Panc1 (cell line): ENCODE measurements at regions not wholly inside any gene's neighbourhood (a gene's known extent, or its start where the extent isn't known, plus 50 kb on each side); places are given as distances from the start of the nearest gene placed in this dataset.

ENCODE experiments used
- ATAC-seq: fragments of 200-7000 bp; cut with Tn5 transposase; 2 replicates; pipeline ENCODE4 v1.9.1; 2020; ENCODE audit warnings: mild to moderate bottlenecking, moderate library complexity
- BruUV-seq: library from RNA; stranded (reverse); fragments of 400-500 nt; replicated peaks from 2 replicates; lab custom pipeline; 2021; lab: Mats Ljungman, UMichigan
- CTCF ChIA-PET: fragments of 300-600 bp; sonication (Branson Sonifier 250); formaldehyde crosslinking; loops from one replicate; lab custom pipeline; 2022; ENCODE audit warnings: antibody characterized with exemption; lab: Charles Lee
- POLR2A ChIA-PET: fragments of 300-600 bp; sonication (Branson Sonifier 250); formaldehyde crosslinking; loops from one replicate; lab custom pipeline; 2022; ENCODE audit warnings: antibody characterized with exemption; lab: Charles Lee
- DNase-seq: peaks from one replicate; pipeline ENCODE4 v3.0.0-alpha.2; 2010; ENCODE audit warnings: low read depth, low spot score
- H3K27ac ChIP-seq: 2 replicates; pipeline ENCODE4 v1.5.1; 2011; ENCODE audit warnings: mild to moderate bottlenecking, low read length, inconsistent platforms
- H3K27me3 ChIP-seq: fragments of 200-500 bp; sonication (Bioruptor generic); 2 replicates; pipeline ENCODE4 v1.6.0; 2014; ENCODE audit warnings: low read length, inconsistent platforms; ENCODE audit not compliant: control insufficient read depth, insufficient read depth
- H3K36me3 ChIP-seq: fragments of 200-500 bp; sonication (Bioruptor generic); 2 replicates; pipeline ENCODE4 v1.5.1; 2014; ENCODE audit warnings: inconsistent platforms, mild to moderate bottlenecking, low read length, moderate library complexity; ENCODE audit not compliant: control insufficient read depth, insufficient read depth
- H3K4me1 ChIP-seq: 2 replicates; pipeline ENCODE4 v1.5.1; 2011; ENCODE audit warnings: inconsistent platforms, mild to moderate bottlenecking, low read length, moderate library complexity; ENCODE audit not compliant: control insufficient read depth, insufficient read depth
- H3K4me3 ChIP-seq, 2 experiments: 2 replicates each; pipeline ENCODE4 v1.5.1; 2011 to 2012; ENCODE audit warnings: low read depth in 2 of 2, low read length in 2 of 2, mild to moderate bottlenecking in 2 of 2, inconsistent platforms in 1 of 2, moderate library complexity in 1 of 2
- H3K9me3 ChIP-seq: fragments of 200-500 bp; sonication (Bioruptor generic); 2 replicates; pipeline ENCODE4 v1.5.1; 2014; ENCODE audit warnings: low read depth, mild to moderate bottlenecking, inconsistent platforms, low read length, moderate library complexity; ENCODE audit not compliant: control insufficient read depth, insufficient read depth
- POLR2AphosphoS5 ChIP-seq: IDR thresholded peaks from 2 replicates; pipeline ENCODE4 v1.6.1; 2012; ENCODE audit warnings: mild to moderate bottlenecking, low read depth, low read length, moderate library complexity
- SIN3A ChIP-seq: IDR thresholded peaks from 2 replicates; pipeline ENCODE4 v1.6.1; 2012; ENCODE audit warnings: low read depth, mild to moderate bottlenecking, low read length, moderate library complexity, borderline replicate concordance; ENCODE audit not compliant: insufficient read depth
- TCF7L2 ChIP-seq: IDR thresholded peaks from 2 replicates; pipeline ENCODE4 v1.6.1; 2011; ENCODE audit warnings: mild to moderate bottlenecking, low read depth, low read length, inconsistent platforms
- in situ Hi-C: cut with HindIII; loops from 2 replicates; pipeline ENCODE4 v1.10.0; 2016; ENCODE audit warnings: low sequenced_read_pairs, low pct_unique_long_range_greater_than_20kb
- intact Hi-C: fragments of 100-400 bp; cut with micrococcal nuclease; formaldehyde crosslinking; loops from one replicate; pipeline ENCODE4 v1.10.0; 2022; ENCODE audit not compliant: unreplicated experiment
- TF ChIP-seq, protein P1 (sequence below), 2 experiments: IDR thresholded peaks; 2 replicates each; pipeline ENCODE4 v1.6.1; 2011 to 2012; ENCODE audit warnings: low read depth in 2 of 2, control low read depth in 1 of 2, low read length in 1 of 2, mild to moderate bottlenecking in 1 of 2, moderate library complexity in 1 of 2; ENCODE audit not compliant: insufficient read depth in 1 of 2
- TF ChIP-seq, protein P2 (sequence below): fragments of 450-650 bp; IDR thresholded peaks from 2 replicates; pipeline ENCODE4 v1.5.1; 2017; ENCODE audit warnings: mild to moderate bottlenecking

DNA sequence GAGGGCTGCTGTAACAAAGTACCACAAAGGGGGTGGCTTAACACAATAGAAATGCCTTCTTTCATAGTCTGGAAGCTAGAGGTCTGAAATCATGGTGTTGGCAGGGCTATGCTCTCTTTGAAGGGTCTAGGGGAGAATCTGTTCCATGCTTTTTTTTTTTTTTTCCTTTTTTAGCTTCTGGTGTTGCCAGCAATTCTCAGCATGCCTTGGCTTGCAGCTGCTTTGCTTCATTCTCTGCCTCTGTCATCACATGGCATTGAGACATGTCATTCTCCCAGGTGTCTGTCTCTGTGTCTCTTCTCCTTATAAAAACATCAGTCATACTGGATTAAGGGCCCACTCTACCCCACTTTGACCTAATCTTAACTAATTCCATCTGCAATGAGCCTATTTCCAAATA lies 78.6 kb upstream of the BOD1L1 start:
- no peaks in the 10 kb centered on the region for H3K36me3 ChIP-seq
- H3K9me3 ChIP-seq = no peaks in the 10 kb centered on the region
- no TSS peak for BruUV-seq
- H3K4me1 ChIP-seq = no peaks in the 10 kb centered on the region
- no peak for ATAC-seq
- TF ChIP-seq, protein P1, sequence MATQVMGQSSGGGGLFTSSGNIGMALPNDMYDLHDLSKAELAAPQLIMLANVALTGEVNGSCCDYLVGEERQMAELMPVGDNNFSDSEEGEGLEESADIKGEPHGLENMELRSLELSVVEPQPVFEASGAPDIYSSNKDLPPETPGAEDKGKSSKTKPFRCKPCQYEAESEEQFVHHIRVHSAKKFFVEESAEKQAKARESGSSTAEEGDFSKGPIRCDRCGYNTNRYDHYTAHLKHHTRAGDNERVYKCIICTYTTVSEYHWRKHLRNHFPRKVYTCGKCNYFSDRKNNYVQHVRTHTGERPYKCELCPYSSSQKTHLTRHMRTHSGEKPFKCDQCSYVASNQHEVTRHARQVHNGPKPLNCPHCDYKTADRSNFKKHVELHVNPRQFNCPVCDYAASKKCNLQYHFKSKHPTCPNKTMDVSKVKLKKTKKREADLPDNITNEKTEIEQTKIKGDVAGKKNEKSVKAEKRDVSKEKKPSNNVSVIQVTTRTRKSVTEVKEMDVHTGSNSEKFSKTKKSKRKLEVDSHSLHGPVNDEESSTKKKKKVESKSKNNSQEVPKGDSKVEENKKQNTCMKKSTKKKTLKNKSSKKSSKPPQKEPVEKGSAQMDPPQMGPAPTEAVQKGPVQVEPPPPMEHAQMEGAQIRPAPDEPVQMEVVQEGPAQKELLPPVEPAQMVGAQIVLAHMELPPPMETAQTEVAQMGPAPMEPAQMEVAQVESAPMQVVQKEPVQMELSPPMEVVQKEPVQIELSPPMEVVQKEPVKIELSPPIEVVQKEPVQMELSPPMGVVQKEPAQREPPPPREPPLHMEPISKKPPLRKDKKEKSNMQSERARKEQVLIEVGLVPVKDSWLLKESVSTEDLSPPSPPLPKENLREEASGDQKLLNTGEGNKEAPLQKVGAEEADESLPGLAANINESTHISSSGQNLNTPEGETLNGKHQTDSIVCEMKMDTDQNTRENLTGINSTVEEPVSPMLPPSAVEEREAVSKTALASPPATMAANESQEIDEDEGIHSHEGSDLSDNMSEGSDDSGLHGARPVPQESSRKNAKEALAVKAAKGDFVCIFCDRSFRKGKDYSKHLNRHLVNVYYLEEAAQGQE (IDR thresholded peaks at IDR 0.05; ENCODE audit: insufficient read depth in 1 of 2, low read depth in 2 of 2, low read length in 1 of 2) = no peak
- TF ChIP-seq SIN3A (no peak), POLR2AphosphoS5 (no peak), TCF7L2 (no peak)
- TF ChIP-seq, protein P2, sequence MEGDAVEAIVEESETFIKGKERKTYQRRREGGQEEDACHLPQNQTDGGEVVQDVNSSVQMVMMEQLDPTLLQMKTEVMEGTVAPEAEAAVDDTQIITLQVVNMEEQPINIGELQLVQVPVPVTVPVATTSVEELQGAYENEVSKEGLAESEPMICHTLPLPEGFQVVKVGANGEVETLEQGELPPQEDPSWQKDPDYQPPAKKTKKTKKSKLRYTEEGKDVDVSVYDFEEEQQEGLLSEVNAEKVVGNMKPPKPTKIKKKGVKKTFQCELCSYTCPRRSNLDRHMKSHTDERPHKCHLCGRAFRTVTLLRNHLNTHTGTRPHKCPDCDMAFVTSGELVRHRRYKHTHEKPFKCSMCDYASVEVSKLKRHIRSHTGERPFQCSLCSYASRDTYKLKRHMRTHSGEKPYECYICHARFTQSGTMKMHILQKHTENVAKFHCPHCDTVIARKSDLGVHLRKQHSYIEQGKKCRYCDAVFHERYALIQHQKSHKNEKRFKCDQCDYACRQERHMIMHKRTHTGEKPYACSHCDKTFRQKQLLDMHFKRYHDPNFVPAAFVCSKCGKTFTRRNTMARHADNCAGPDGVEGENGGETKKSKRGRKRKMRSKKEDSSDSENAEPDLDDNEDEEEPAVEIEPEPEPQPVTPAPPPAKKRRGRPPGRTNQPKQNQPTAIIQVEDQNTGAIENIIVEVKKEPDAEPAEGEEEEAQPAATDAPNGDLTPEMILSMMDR = no peak
- no peak overlapping the region for H3K4me3 ChIP-seq
- ChIA-PET POLR2A (no interaction called here), CTCF (no interaction called here)
- no peaks in the 10 kb centered on the region for H3K27me3 ChIP-seq
- no peak overlapping the region; the same call in 1 of the 2 replicates for H3K27ac ChIP-seq
- DNase-seq = no peak
- intact Hi-C loops (no loop called here), in situ Hi-C loops (no loop called here)

DNA sequence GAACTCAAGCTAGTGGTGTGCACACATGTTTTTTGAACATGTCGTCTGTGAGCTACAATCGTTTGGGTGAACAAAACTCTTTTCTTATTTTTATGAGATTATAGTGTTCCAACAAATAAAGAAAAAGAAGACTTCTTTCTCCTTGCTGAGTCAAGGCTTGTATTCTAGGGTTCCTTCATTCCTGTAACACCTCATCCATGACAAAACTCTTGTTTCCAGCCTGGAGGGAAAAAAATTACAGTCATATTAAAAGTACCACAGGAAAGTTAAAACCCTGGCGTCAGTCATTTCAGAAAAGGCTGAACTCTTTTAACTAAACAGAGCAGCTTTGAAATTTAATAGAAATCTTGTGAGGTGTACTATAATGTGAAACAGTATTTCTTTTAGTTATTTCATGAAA lies 79.2 kb upstream of the BOD1L1 start:
- Histone ChIP-seq H3K36me3 (no peaks in the 10 kb centered on the region), H3K27ac (no peak overlapping the region; the same call in 1 of the 2 replicates), H3K4me3 (no peak overlapping the region), H3K9me3 (no peaks in the 10 kb centered on the region), H3K4me1 (no peaks in the 10 kb centered on the region), H3K27me3 (no peaks in the 10 kb centered on the region)
- TF ChIP-seq, protein P2 = no peak
- TF ChIP-seq, protein P1 (IDR thresholded peaks at IDR 0.05; ENCODE audit: insufficient read depth in 1 of 2, low read depth in 2 of 2, low read length in 1 of 2) = no peak
- TF ChIP-seq POLR2AphosphoS5 (no peak), TCF7L2 (no peak), SIN3A (no peak)
- in situ Hi-C loops = no loop called here
- ATAC-seq = no peak
- intact Hi-C loops = no loop called here
- DNase-seq = no peak
- ChIA-PET POLR2A (no interaction called here), CTCF (no interaction called here)
- BruUV-seq = no TSS peak
